ENCODE measurements at regions not wholly inside any gene's neighbourhood (a gene's known extent, or its start where the extent isn't known, plus 50 kb on each side); places are given as distances from the start of the nearest gene placed in this dataset.

GRCh38 chr9:8262625-8263622 is 463.3 kb upstream of the DMAC1 start:
- no peak for DNase-seq

DNA sequence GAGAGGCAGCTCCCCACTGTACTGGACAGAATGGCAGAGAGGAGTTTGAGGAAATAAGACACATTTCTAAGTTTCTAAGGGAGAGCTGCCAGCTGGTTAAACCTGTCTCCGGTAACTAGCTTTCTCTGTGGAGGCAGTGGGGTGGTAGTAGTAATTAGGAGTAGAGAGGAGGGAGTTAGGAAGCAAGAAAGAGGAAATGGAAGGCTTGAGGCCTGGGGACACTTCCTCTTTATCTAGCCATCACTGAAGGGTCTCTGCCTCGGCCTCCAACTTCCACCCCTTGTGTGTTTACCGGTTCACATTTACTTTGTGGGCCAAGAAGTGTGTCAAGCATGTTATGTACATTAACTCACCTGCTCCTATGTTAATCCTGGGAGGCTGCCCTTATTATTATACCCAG is 462.2 kb upstream of the DMAC1 start:
- DNase-seq: no peak

GRCh38 chr9:8259028-8259427 is 459.4 kb upstream of the DMAC1 start:
- no peak for DNase-seq

DNA sequence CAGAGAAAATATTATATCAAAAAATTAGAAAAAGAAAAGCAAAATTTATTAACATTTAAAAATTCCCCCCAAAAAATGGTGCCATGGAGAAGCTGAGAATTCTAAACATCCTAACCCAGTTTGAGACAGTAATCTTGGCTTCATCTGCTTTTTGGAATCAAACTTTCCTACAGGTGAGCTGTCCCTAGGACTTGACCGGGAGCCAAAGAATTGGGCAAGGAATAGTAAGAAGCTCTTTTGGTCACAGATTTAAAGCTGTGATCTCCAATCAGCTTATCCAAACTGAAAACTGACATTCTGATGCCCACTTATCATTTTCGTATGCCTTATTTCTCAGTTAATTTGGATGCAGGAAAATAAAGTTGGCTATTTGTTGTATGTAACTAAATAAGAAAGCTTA is 457.3 kb upstream of the DMAC1 start:
- DNase-seq: no peak

DNA sequence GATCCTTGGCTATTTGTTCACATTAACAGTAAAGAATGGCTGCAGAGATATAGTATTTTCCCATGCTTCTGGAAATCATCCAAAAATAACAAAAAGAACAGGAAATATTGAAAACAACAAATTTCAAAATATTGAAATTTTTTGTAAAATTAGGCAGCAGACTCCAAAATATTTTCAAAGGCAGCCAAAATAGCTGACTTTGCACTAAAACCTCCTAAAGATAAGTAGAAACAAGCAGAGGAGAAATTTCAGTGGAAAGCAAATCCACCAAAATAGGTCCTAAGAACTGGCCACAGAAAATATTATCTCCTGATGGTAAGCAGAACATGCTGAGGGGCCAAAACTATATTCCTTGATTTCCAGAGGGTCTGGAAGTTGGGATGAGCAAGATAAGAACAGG is 456.3 kb upstream of the DMAC1 start:
- DNase-seq: no peak

GRCh38 chr9:8254541-8254940 is 455.0 kb upstream of the DMAC1 start:
- DNase-seq: no peak

GRCh38 chr9:8252445-8252844 is 452.9 kb upstream of the DMAC1 start:
- no peak for DNase-seq

GRCh38 chr9:8251566-8251965 is 452.0 kb upstream of the DMAC1 start:
- DNase-seq: no peak

- DNase-seq: no peak
Observed at GRCh38 chr9:8244505-8245092, 445.0 kb upstream of the DMAC1 start.

DNA sequence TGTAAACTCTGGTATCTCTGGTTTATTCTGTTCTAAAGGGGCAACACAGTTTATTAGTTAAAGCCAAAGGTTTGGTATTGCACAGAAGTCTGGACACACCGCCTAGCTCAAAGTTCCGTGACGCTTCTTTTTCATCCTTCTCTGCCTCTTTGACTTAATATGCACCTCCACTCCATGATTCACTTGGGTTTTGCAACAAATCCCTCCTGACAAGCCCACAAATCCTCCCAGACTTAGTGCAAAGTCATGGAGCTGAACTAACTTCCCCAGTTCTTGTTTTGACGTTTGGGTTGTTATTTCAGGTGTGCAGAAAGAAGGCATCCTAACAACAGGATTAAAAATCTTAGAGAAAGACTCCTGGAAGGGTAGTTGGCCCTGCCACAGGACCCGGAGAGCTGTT is 441.6 kb upstream of the DMAC1 start:
- DNase-seq: no peak

DNA sequence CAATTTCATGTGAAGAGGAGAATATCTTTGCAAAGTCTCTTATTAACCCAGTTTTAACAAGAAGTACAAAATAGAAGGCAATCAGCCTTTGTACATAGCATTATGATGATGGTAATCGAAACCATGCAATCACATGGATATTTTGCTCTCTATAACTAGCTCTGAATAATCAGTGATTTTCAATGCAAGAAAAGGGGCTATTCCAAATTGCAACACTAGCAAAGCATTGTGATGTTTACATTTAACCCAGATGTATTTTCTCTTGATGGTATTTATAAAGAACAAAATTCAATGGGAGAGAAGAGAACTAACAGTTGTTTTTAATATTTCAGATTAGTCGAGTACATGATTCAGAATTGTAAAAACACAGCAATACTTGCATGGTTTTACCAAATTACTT is 437.5 kb upstream of the DMAC1 start:
- no peak for DNase-seq

- DNase-seq: no peak
Observed at GRCh38 chr9:8235489-8235888, 435.9 kb upstream of the DMAC1 start.

GRCh38 chr9:8234316-8234715 is 434.7 kb upstream of the DMAC1 start:
- DNase-seq: no peak

- DNase-seq: no peak
Observed at GRCh38 chr9:8232726-8233125, 433.1 kb upstream of the DMAC1 start.

- no peak for DNase-seq
Observed at GRCh38 chr9:8229226-8229625, 429.6 kb upstream of the DMAC1 start.

DNA sequence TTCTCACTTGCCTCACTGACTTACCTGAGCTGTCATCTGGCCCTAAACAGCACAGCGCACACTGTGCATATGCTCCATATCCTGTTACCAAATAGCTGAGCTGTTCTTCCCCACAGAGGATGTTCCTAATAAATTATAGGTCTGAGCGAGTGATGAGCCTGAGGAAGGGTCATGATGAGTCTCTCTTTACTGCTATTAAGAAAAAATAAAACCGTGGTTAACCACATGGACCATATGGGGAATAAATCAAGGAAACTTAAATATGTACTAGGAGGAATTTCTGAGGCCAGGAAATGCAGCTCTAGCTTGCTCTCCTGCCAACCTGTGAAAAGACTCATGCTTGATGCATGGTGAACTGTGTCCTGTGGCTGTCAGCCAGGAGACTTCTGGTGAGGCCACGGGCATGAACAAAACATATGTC is 424.8 kb upstream of the DMAC1 start:
- DNase-seq: no peak

GRCh38 chr9:8223861-8224260 is 424.3 kb upstream of the DMAC1 start:
- DNase-seq: no peak

DNA sequence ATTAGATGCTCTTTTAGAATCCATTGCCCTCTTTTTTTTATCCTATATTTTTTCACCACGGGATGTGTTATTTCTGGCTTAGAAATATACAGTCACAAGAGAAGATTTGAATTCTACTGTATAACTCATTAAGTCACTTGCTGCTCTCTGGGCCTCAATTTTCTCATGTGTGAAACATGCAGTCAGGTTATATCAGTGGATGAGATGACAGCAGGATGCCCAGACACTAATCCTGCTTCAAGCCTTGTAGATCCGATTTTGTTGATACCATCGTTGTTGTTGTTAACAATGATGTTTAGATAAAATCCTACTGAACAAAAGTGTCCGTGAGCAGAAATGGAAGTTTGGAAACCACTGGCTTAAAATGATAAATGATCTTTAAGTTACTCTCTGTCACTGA is 421.9 kb upstream of the DMAC1 start:
- no peak for DNase-seq

GRCh38 chr9:8208465-8208864 is 408.9 kb upstream of the DMAC1 start:
- DNase-seq: no peak

DNA sequence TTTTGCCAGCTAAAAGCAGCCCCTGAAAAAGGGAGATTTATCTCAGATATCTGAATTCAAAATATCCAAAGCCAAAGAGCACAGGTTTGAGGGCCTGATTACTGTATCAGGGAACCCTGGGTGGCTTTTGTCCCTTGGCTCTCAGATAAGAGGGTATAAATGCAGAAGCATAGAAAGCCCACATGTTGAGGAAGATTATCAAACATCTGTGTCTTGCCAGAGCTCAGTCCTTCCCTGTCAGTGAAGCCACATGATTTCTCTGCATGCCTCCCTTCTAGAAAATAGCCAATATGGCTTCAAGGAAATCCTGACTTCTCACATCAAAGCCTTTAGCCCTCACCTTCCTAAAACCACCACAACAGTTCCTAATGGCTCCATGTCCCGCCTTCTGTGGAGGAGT is 408.0 kb upstream of the DMAC1 start:
- DNase-seq: no peak

- peak in 1 of 2 experiments; percentile 28 for DNase-seq
Observed at GRCh38 chr9:8206720-8207119, 407.1 kb upstream of the DMAC1 start.

- DNase-seq: no peak
Observed at GRCh38 chr9:8205576-8205975, 406.0 kb upstream of the DMAC1 start.

- DNase-seq: no peak
Observed at GRCh38 chr9:8189881-8190280, 390.3 kb upstream of the DMAC1 start.

DNA sequence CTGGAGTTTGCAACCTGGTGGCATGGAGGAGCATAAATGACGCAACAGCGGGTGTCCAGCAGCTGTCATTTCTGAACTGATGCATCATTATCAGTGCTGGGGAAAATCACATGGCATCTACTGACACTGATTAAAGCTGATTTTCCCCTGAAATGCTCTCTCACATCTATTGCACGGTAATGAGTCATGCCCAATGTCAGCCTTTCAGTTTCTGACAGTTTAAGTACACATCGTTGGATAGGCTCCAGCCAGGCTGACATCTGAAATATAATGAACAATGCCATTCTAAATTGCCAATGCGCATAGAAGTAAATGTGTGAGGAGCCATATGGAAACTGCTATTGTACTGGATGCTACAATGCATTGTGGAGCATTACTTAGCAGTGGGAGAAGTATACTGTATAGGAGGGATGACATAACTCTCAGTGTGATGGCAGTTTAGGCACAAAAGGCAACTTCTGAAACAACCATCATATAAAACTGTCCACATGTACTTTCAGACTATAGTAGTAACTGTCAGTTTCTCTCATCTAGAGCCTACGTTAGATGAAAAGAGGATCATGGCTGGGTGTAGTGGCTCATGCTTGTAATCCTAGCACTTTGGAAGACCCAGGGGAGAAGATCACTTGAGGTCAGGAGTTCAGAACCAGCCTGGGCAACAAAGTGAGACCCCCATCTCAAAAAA is 389.3 kb upstream of the DMAC1 start:
- DNase-seq: no peak

All from NCI-H526 (cell line).